B cell (primary cell): ENCODE measurements at regions not wholly inside any gene's neighbourhood (a gene's known extent, or its start where the extent isn't known, plus 50 kb on each side); places are given as distances from the start of the nearest gene placed in this dataset.

Experiments
- CTCF ChIP-seq: fragments of 200-600 bp; IDR thresholded peaks from one replicate; pipeline ENCODE4 v1.8.0; 2022; ENCODE audit warnings: antibody characterized with exemption, mild to moderate bottlenecking
- EZH2 ChIP-seq: IDR thresholded peaks from 2 replicates; pipeline ENCODE4 v1.6.1; 2012; ENCODE audit warnings: borderline replicate concordance, low read depth, mild to moderate bottlenecking, moderate library complexity, low read length; ENCODE audit not compliant: insufficient read depth, poor library complexity, severe bottlenecking

- TF ChIP-seq CTCF (no peak), EZH2 (no peak)
Measured at GRCh38 chr15:101560722-101561583, 71.4 kb upstream of the PCSK6 start.
